ENCODE measurements at regions not wholly inside any gene's neighbourhood (a gene's known extent, or its start where the extent isn't known, plus 50 kb on each side); places are given as distances from the start of the nearest gene placed in this dataset.

GRCh38 chr13:70666883-70667556 is 558.8 kb upstream of the KLHL1 start:
- no peak overlapping the region for H3K23ac ChIP-seq (ENCODE audit: insufficient read length, low read depth, low read length)
- H2AK5ac ChIP-seq (ENCODE audit: insufficient read length, low read length) = no peak overlapping the region
- no peak overlapping the region for H3K4me2 ChIP-seq (ENCODE audit: insufficient read depth, insufficient read length, low read length)
- no peak overlapping the region for H3T11ph ChIP-seq (ENCODE audit: low read length)
- H3K79me1 ChIP-seq (ENCODE audit: insufficient read depth, low read depth, low read length, poor library complexity, severe bottlenecking) = no peaks in the 10 kb centered on the region
- no peak overlapping the region for H3K9ac ChIP-seq (ENCODE audit: extremely low read depth, insufficient read length, low read length)
- H4K20me1 ChIP-seq (ENCODE audit: control insufficient read depth, insufficient read depth, insufficient read length) = no peaks in the 10 kb centered on the region
- no peaks in the 10 kb centered on the region for H3K23me2 ChIP-seq (ENCODE audit: insufficient read length, low read depth, low read length, poor library complexity, severe bottlenecking)
- no peak overlapping the region for H3K27ac ChIP-seq (ENCODE audit: insufficient read length, low read depth, low read length)
- no peaks in the 10 kb centered on the region for H3K27me3 Mint-ChIP-seq (ENCODE audit: low read depth)
- no peak overlapping the region for H2BK12ac ChIP-seq (ENCODE audit: insufficient read length, low read depth, low read length)
- H3K4ac ChIP-seq (ENCODE audit: low read depth, low read length) = no peak overlapping the region
- H2BK120ac ChIP-seq (ENCODE audit: low read depth, low read length, poor library complexity, severe bottlenecking) = no peak overlapping the region
- no peaks in the 10 kb centered on the region for H3K79me2 ChIP-seq (ENCODE audit: insufficient read depth, low read length)
- no peak overlapping the region for H2BK5ac ChIP-seq (ENCODE audit: insufficient read length, low read length)
- TF ChIP-seq CTCF (conservative IDR thresholded peaks at IDR 0.05) = no peak
- H3K4me3 Mint-ChIP-seq = no peak overlapping the region
- H2BK20ac ChIP-seq (ENCODE audit: low read depth, low read length, poor library complexity, severe bottlenecking) = no peak overlapping the region
- no peak overlapping the region for H4K91ac ChIP-seq (ENCODE audit: insufficient read length, low read depth, low read length)
- DNase-seq = no peak
- no peak overlapping the region for H4K5ac ChIP-seq (ENCODE audit: insufficient read length, low read depth, low read length)
- H3K4me1 ChIP-seq (ENCODE audit: insufficient read depth, low read length) = no peaks in the 10 kb centered on the region; the same call in 1 of the 2 replicates
- H3K56ac ChIP-seq (ENCODE audit: insufficient read length, low read depth, low read length) = no peak overlapping the region
- no peak overlapping the region for H2AFZ ChIP-seq (ENCODE audit: low read length)
- no peak overlapping the region for H4K8ac ChIP-seq (replicated peaks; ENCODE audit: insufficient read length, low read depth, low read length)
- no peaks in the 10 kb centered on the region for H3K9me3 Mint-ChIP-seq
- no peak overlapping the region for H3K18ac ChIP-seq (ENCODE audit: insufficient read length, low read depth, low read length)
- H3K27me3 ChIP-seq (ENCODE audit: insufficient read depth, low read length) = no peaks in the 10 kb centered on the region
- H3K9me3 ChIP-seq (ENCODE audit: control insufficient read depth, low read depth, low read length) = no peaks in the 10 kb centered on the region
- H3K4me1 Mint-ChIP-seq = peaks cover 10 to 20% of the 10 kb centered on the region in 2 experiments
- WGBS (ENCODE audit: extremely low coverage, insufficient read length, low lambda C conversion rate) = no CpG with 5 or more reads among the region's 1 CpG
- no peak overlapping the region for H3K27ac Mint-ChIP-seq
- no peak overlapping the region for H3K14ac ChIP-seq (ENCODE audit: insufficient read depth, low read length)
- no peaks in the 10 kb centered on the region for H3K36me3 Mint-ChIP-seq (ENCODE audit: insufficient read depth in 1 of 3, low read depth in 3 of 3)
- no peak overlapping the region for H2BK15ac ChIP-seq (ENCODE audit: low read depth, low read length)
